Gastrocnemius medialis (tissue), 4 donors: ENCODE measurements at regions not wholly inside any gene's neighbourhood (a gene's known extent, or its start where the extent isn't known, plus 50 kb on each side); places are given as distances from the start of the nearest gene placed in this dataset.
"Not testable (repeated sequence)": the region's sequence is repeated elsewhere in the genome, so short reads cannot be mapped to it uniquely, and the experiment has no call there.

Experiments used
- ATAC-seq, 2 donors: fragments of 150-250 bp; one replicate each; pipeline ENCODE4 v1.9.1; 2016
- DNase-seq, 2 donors: peaks; one replicate each; pipeline ENCODE4 v3.0.0-alpha.2; 2019
- H3K27ac ChIP-seq, 4 donors: fragments of 200-600 bp; sonication (generic); 1 replicate in 1 of 4; 2 replicates in 3 of 4; pipeline ENCODE4 v1.5.1; 2016 to 2018; ENCODE audit warnings: mild to moderate bottlenecking in 2 of 4, moderate library complexity in 1 of 4
- H3K27me3 ChIP-seq, 3 donors: fragments of 200-600 bp; sonication (generic) in 2 of 3; 1 replicate in 1 of 3; 2 replicates in 2 of 3; pipeline versions ENCODE4 v1.5.1 to v1.6.0; 2016 to 2019; ENCODE audit warnings: mild to moderate bottlenecking in 1 of 3, moderate library complexity in 1 of 3
- H3K36me3 ChIP-seq, 2 donors: fragments of 200-600 bp; sonication (generic) in 1 of 2; one replicate each; pipeline ENCODE4 v1.5.1; 2017 to 2018
- H3K4me1 ChIP-seq, 2 donors: fragments of 200-600 bp; sonication (generic) in 1 of 2; one replicate each; pipeline ENCODE4 v1.5.1; 2016 to 2017; ENCODE audit warnings: mild to moderate bottlenecking in 2 of 2
- H3K4me3 ChIP-seq, 4 donors: fragments of 200-600 bp; sonication (generic) in 3 of 4; 1 replicate in 1 of 4; 2 replicates in 3 of 4; pipeline ENCODE4 v1.5.1; 2016 to 2019; ENCODE audit warnings: mild to moderate bottlenecking in 2 of 4
- H3K9me3 ChIP-seq, 3 donors: fragments of 200-600 bp; sonication (generic) in 2 of 3; 1 replicate in 1 of 3; 2 replicates in 2 of 3; pipeline ENCODE4 v1.5.1; 2016 to 2019
- CTCF ChIP-seq, 5 experiments: fragments of 450-650 bp in 3 of 5; fragments of 200-600 bp in 2 of 5; sonication (generic) in 2 of 5; IDR thresholded peaks in 4 of 5; conservative IDR thresholded peaks in 1 of 5; 1 replicate in 4 of 5; 2 replicates in 1 of 5; pipeline ENCODE4 v1.5.1; 2016 to 2019; ENCODE audit warnings: antibody characterized with exemption in 5 of 5, mild to moderate bottlenecking in 3 of 5, moderate library complexity in 3 of 5
- POLR2A ChIP-seq, 2 donors: fragments of 450-650 bp; IDR thresholded peaks; one replicate each; pipeline ENCODE4 v1.6.1; 2017; ENCODE audit warnings: antibody characterized with exemption in 2 of 2, mild to moderate bottlenecking in 2 of 2, moderate library complexity in 2 of 2
- in situ Hi-C, 4 donors: fragments of 200-750 bp; cut with MboI; loops; one replicate each; pipeline versions ENCODE4 v1.15.0 to v1.8.0; 2017; ENCODE audit warnings: low sequenced_read_pairs in 4 of 4
- intact Hi-C: fragments of 100-400 bp; cut with DNase I; formaldehyde crosslinking; loops from one replicate; pipeline ENCODE4 v1.15.1; 2023; ENCODE audit warnings: low total_unique reads

- TF ChIP-seq POLR2A (IDR thresholded peaks at IDR 0.05), result no peak
- no peak for TF ChIP-seq CTCF (IDR thresholded peaks at IDR 0.05 in 4 of 5, conservative IDR thresholded peaks at IDR 0.05 in 1 of 5)
- DNase-seq, result no peak
- H3K36me3 ChIP-seq, result no peaks in the 10 kb centered on the region
- intact Hi-C loops, result no loop called here
- H3K27ac ChIP-seq, result no peak overlapping the region
- H3K4me1 ChIP-seq, result no peaks in the 10 kb centered on the region
- ATAC-seq, result no peak
- no peaks in the 10 kb centered on the region for H3K27me3 ChIP-seq
- no peaks in the 10 kb centered on the region for H3K9me3 ChIP-seq
- in situ Hi-C loops, result no loop called here
- H3K4me3 ChIP-seq, result no peak overlapping the region
Observed at GRCh38 chr5:12675959-12676358, 771.7 kb upstream of the CTNND2 start.

GRCh38 chr5:12672141-12672540, 767.9 kb upstream of the CTNND2 start:
- DNase-seq, result no peak

GRCh38 chr5:12669326-12669725, 765.1 kb upstream of the CTNND2 start:
- TF ChIP-seq CTCF (IDR thresholded peaks at IDR 0.05 in 4 of 5, conservative IDR thresholded peaks at IDR 0.05 in 1 of 5), result no peak
- TF ChIP-seq POLR2A (IDR thresholded peaks at IDR 0.05), result no peak
- ATAC-seq (no peak), DNase-seq (no peak)
- intact Hi-C loops, result no loop called here
- no peaks in the 10 kb centered on the region for H3K4me1 ChIP-seq
- H3K36me3 ChIP-seq, result no peaks in the 10 kb centered on the region
- no peaks in the 10 kb centered on the region for H3K9me3 ChIP-seq
- H3K4me3 ChIP-seq, result no peak overlapping the region
- no peaks in the 10 kb centered on the region for H3K27me3 ChIP-seq
- in situ Hi-C loops, result no loop called here
- no peak overlapping the region for H3K27ac ChIP-seq

More at GRCh38 chr5:12672141-12672540, 767.9 kb upstream of the CTNND2 start:
- TF ChIP-seq CTCF (IDR thresholded peaks at IDR 0.05 in 4 of 5, conservative IDR thresholded peaks at IDR 0.05 in 1 of 5) (no peak), POLR2A (IDR thresholded peaks at IDR 0.05) (no peak)
- H3K27ac ChIP-seq, result no peak overlapping the region
- in situ Hi-C loops, result no loop called here
- intact Hi-C loops, result no loop called here
- H3K4me1 ChIP-seq, result no peaks in the 10 kb centered on the region
- H3K36me3 ChIP-seq, result no peaks in the 10 kb centered on the region
- no peaks in the 10 kb centered on the region for H3K27me3 ChIP-seq
- no peak overlapping the region for H3K4me3 ChIP-seq
- ATAC-seq, result no peak
- H3K9me3 ChIP-seq, result no peaks in the 10 kb centered on the region

GRCh38 chr5:12668564-12668963, 764.3 kb upstream of the CTNND2 start:
- in situ Hi-C loops, result no loop called here
- TF ChIP-seq CTCF (IDR thresholded peaks at IDR 0.05 in 4 of 5, conservative IDR thresholded peaks at IDR 0.05 in 1 of 5) (no peak), POLR2A (IDR thresholded peaks at IDR 0.05) (no peak)

GRCh38 chr5:12667818-12668217, 763.6 kb upstream of the CTNND2 start:
- DNase-seq, in situ Hi-C loops, H3K27ac ChIP-seq, H3K9me3 ChIP-seq, ATAC-seq, intact Hi-C loops, H3K27me3 ChIP-seq, H3K36me3 ChIP-seq, H3K4me1 ChIP-seq, H3K4me3 ChIP-seq: not testable (repeated sequence)

More at GRCh38 chr5:12668564-12668963, 764.3 kb upstream of the CTNND2 start:
- no peaks in the 10 kb centered on the region for H3K27me3 ChIP-seq
- no peaks in the 10 kb centered on the region for H3K4me1 ChIP-seq
- no peaks in the 10 kb centered on the region for H3K9me3 ChIP-seq
- ATAC-seq (no peak), DNase-seq (no peak)
- H3K4me3 ChIP-seq, result no peak overlapping the region
- intact Hi-C loops, result no loop called here
- no peaks in the 10 kb centered on the region for H3K36me3 ChIP-seq
- H3K27ac ChIP-seq, result no peak overlapping the region

GRCh38 chr5:12665772-12666171, 761.5 kb upstream of the CTNND2 start:
- H3K27me3 ChIP-seq, DNase-seq, intact Hi-C loops, H3K4me1 ChIP-seq, H3K9me3 ChIP-seq, ATAC-seq, H3K36me3 ChIP-seq, H3K4me3 ChIP-seq, H3K27ac ChIP-seq, in situ Hi-C loops: not testable (repeated sequence)
